Neural cell (in vitro differentiated cells): ENCODE measurements at regions not wholly inside any gene's neighbourhood (a gene's known extent, or its start where the extent isn't known, plus 50 kb on each side); places are given as distances from the start of the nearest gene placed in this dataset.

ENCODE experiments used
- H2AFZ ChIP-seq: fragments of 200-600, 300-800 bp; sonication (generic), shearing (Covaris generic); 2 replicates; pipeline ENCODE4 v1.6.0; 2014; ENCODE audit warnings: low read depth, mild to moderate bottlenecking, antibody characterized with exemption, low read length, moderate library complexity
- H3F3A ChIP-seq: fragments of 200-600 bp; shearing (Covaris generic); 2 replicates; pipeline ENCODE4 v1.6.1; 2016; ENCODE audit warnings: mild to moderate bottlenecking, moderate library complexity, mixed read lengths, antibody characterized with exemption, low read length; ENCODE audit not compliant: insufficient read depth, poor library complexity, severe bottlenecking
- H3K27ac ChIP-seq: fragments of 200-600, 300-800 bp; sonication (generic), shearing (Covaris generic); 2 replicates; pipeline ENCODE4 v1.5.1; 2014; ENCODE audit warnings: mild to moderate bottlenecking, low read length, moderate library complexity
- H3K27me3 ChIP-seq: fragments of 300-800, 200-600 bp; sonication (generic), shearing (Covaris generic); 2 replicates; pipeline ENCODE4 v1.6.0; 2014; ENCODE audit warnings: mild to moderate bottlenecking, low read depth, low read length, moderate library complexity; ENCODE audit not compliant: insufficient read depth
- H3K36me3 ChIP-seq: fragments of 300-800, 200-600 bp; sonication (generic), shearing (Covaris generic); 2 replicates; pipeline ENCODE4 v1.5.1; 2014; ENCODE audit warnings: mild to moderate bottlenecking, antibody characterized with exemption, low read length, moderate library complexity; ENCODE audit not compliant: insufficient read depth
- H3K4me2 ChIP-seq: fragments of 300-800, 200-600 bp; sonication (generic), shearing (Covaris generic); 2 replicates; pipeline ENCODE4 v1.6.0; 2014; ENCODE audit warnings: mild to moderate bottlenecking, low read length
- H3K4me3 ChIP-seq: fragments of 300-800, 200-600 bp; sonication (generic), shearing (Covaris generic); 2 replicates; pipeline ENCODE4 v1.5.1; 2014; ENCODE audit warnings: mild to moderate bottlenecking, low read length, moderate library complexity
- H3K79me2 ChIP-seq: fragments of 200-600 bp; shearing (Covaris generic); replicated peaks from 2 replicates; pipeline ENCODE4 v1.6.0; 2014; ENCODE audit warnings: mild to moderate bottlenecking, low read length, moderate library complexity; ENCODE audit not compliant: insufficient read depth
- H3K9ac ChIP-seq: fragments of 300-800, 200-600 bp; sonication (generic), shearing (Covaris generic); 2 replicates; pipeline ENCODE4 v1.6.1; 2016; ENCODE audit warnings: mild to moderate bottlenecking, low read length, mixed read lengths
- H3K9me2 ChIP-seq: fragments of 200-600 bp; shearing (Covaris generic); 2 replicates; pipeline ENCODE4 v1.6.1; 2016; ENCODE audit warnings: mild to moderate bottlenecking, low read length, mixed read lengths; ENCODE audit not compliant: insufficient read depth
- H3K9me3 ChIP-seq: fragments of 200-600, 300-800 bp; sonication (generic), shearing (Covaris generic); 2 replicates; pipeline ENCODE4 v1.6.1; 2016; ENCODE audit warnings: mild to moderate bottlenecking, mixed run types, low read length, moderate library complexity, mixed read lengths
- H4K20me1 ChIP-seq: fragments of 200-600 bp; shearing (Covaris generic); 2 replicates; pipeline ENCODE4 v1.6.1; 2016; ENCODE audit warnings: mild to moderate bottlenecking, mixed run types; ENCODE audit not compliant: insufficient read depth
- EP300 ChIP-seq: fragments of 450-650 bp; conservative IDR thresholded peaks from 2 replicates; pipeline ENCODE4 v1.6.1; 2014; ENCODE audit warnings: antibody characterized with exemption, mild to moderate bottlenecking, moderate library complexity; ENCODE audit not compliant: poor library complexity, severe bottlenecking
- EZH2 ChIP-seq: fragments of 200-600, 300-800 bp; shearing (Covaris generic), sonication (generic); IDR thresholded peaks from 2 replicates; pipeline ENCODE4 v1.6.1; 2014; ENCODE audit warnings: antibody characterized with exemption, low read length, borderline replicate concordance, mild to moderate bottlenecking; ENCODE audit not compliant: insufficient read depth, poor library complexity, severe bottlenecking
- MXI1 ChIP-seq: fragments of 450-650 bp; conservative IDR thresholded peaks from 2 replicates; pipeline ENCODE4 v1.6.1; 2014; ENCODE audit warnings: antibody characterized with exemption, mild to moderate bottlenecking; ENCODE audit not compliant: poor library complexity, severe bottlenecking
- POLR2AphosphoS5 ChIP-seq: IDR thresholded peaks from 2 replicates; pipeline ENCODE4 v1.6.1; 2012
- RAD21 ChIP-seq: fragments of 450-650 bp; conservative IDR thresholded peaks from 2 replicates; pipeline ENCODE4 v1.6.1; 2014; ENCODE audit warnings: antibody characterized with exemption, mild to moderate bottlenecking, moderate library complexity
- SMC3 ChIP-seq: fragments of 450-650 bp; conservative IDR thresholded peaks from 2 replicates; pipeline ENCODE4 v1.6.1; 2014; ENCODE audit warnings: antibody characterized with exemption, mild to moderate bottlenecking, moderate library complexity; ENCODE audit not compliant: poor library complexity
- TAF1 ChIP-seq: IDR thresholded peaks from 2 replicates; pipeline ENCODE4 v1.6.1; 2012; ENCODE audit warnings: low read depth
- TF ChIP-seq, protein P1 (sequence below): fragments of 450-650 bp; IDR thresholded peaks from 2 replicates; pipeline ENCODE4 v1.5.1; 2014; ENCODE audit warnings: antibody characterized with exemption, mild to moderate bottlenecking, moderate library complexity; ENCODE audit not compliant: poor library complexity, severe bottlenecking
- TF ChIP-seq, protein P2 (sequence below): IDR thresholded peaks from 2 replicates; pipeline ENCODE4 v1.6.1; 2012; ENCODE audit warnings: borderline replicate concordance

DNA sequence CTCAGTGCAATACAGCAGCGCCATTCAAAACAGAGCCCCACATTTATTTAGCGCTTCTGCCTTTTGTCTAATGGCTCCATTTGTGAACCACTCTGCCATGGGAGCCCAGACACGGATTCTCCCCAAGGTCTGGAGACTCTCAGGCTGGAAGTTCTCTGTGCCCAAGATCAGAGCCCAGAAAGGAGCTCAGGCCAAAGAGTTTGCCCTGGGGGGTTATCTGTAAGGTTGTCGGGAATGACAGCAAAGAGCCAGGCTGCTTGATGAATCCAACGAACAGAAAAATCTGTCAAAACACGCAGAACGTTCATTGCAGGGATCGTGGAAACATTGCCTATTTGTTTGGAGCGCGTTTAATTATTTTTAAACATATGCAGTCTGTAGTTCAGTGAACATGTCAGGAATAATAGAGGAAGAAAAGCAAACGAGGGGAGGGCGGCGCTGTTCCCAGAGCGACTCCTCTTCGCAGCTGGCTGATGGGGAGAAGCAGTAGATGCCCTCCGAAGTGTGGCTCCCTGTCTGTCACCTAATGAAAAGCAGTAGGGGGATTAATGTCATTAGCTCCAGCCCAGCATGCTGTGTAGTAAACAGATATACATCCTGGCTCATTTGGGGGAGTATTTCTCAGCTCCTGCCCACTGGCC, 464.9 kb upstream of the MPDZ start:
- H3K27ac ChIP-seq = no peak overlapping the region
- no peaks in the 10 kb centered on the region for H3F3A ChIP-seq
- H3K36me3 ChIP-seq = no peaks in the 10 kb centered on the region
- H3K79me2 ChIP-seq = no peaks in the 10 kb centered on the region
- no peak overlapping the region for H3K4me3 ChIP-seq
- H3K27me3 ChIP-seq = no peaks in the 10 kb centered on the region
- H3K9ac ChIP-seq = no peak overlapping the region
- no peaks in the 10 kb centered on the region for H4K20me1 ChIP-seq
- H2AFZ ChIP-seq = no peak overlapping the region
- TF ChIP-seq POLR2AphosphoS5 (peak; percentile 56), EP300 (no peak)
- no peaks in the 10 kb centered on the region for H3K9me3 ChIP-seq
- no peaks in the 10 kb centered on the region for H3K9me2 ChIP-seq
- no peak overlapping the region for H3K4me2 ChIP-seq

DNA sequence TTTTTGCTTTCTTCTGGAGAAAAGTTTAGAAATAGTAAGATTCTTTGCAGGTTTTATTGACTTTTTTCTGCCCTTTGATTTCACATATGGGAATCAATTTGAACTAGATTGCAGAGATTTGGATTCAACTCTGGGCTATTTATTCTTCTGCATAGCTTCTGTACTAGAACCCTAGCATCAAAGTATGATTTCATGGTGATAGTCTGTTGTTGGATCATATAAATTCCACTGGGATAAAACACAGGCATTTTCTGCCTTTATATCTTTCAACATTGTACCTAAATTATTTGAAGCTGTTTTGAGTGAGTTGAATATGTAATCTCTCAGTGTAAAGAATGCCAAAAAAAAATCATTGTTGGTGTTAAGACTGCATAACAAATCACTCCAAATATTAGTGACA, 458.4 kb upstream of the MPDZ start:
- Histone ChIP-seq H3K4me3 (no peak overlapping the region), H3K79me2 (no peaks in the 10 kb centered on the region), H3K9me2 (no peaks in the 10 kb centered on the region), H3K9me3 (no peaks in the 10 kb centered on the region), H4K20me1 (no peaks in the 10 kb centered on the region), H3K36me3 (no peaks in the 10 kb centered on the region), H3K4me2 (no peak overlapping the region), H3K27ac (no peak overlapping the region), H3F3A (no peaks in the 10 kb centered on the region), H3K9ac (no peak overlapping the region), H2AFZ (no peak overlapping the region), H3K27me3 (no peaks in the 10 kb centered on the region)
- TF ChIP-seq SMC3 = no peak
- TF ChIP-seq EP300 = no peak
- TF ChIP-seq, protein P1, sequence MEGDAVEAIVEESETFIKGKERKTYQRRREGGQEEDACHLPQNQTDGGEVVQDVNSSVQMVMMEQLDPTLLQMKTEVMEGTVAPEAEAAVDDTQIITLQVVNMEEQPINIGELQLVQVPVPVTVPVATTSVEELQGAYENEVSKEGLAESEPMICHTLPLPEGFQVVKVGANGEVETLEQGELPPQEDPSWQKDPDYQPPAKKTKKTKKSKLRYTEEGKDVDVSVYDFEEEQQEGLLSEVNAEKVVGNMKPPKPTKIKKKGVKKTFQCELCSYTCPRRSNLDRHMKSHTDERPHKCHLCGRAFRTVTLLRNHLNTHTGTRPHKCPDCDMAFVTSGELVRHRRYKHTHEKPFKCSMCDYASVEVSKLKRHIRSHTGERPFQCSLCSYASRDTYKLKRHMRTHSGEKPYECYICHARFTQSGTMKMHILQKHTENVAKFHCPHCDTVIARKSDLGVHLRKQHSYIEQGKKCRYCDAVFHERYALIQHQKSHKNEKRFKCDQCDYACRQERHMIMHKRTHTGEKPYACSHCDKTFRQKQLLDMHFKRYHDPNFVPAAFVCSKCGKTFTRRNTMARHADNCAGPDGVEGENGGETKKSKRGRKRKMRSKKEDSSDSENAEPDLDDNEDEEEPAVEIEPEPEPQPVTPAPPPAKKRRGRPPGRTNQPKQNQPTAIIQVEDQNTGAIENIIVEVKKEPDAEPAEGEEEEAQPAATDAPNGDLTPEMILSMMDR = no peak
- TF ChIP-seq RAD21 = no peak
- TF ChIP-seq POLR2AphosphoS5 = no peak
- TF ChIP-seq, protein P2, sequence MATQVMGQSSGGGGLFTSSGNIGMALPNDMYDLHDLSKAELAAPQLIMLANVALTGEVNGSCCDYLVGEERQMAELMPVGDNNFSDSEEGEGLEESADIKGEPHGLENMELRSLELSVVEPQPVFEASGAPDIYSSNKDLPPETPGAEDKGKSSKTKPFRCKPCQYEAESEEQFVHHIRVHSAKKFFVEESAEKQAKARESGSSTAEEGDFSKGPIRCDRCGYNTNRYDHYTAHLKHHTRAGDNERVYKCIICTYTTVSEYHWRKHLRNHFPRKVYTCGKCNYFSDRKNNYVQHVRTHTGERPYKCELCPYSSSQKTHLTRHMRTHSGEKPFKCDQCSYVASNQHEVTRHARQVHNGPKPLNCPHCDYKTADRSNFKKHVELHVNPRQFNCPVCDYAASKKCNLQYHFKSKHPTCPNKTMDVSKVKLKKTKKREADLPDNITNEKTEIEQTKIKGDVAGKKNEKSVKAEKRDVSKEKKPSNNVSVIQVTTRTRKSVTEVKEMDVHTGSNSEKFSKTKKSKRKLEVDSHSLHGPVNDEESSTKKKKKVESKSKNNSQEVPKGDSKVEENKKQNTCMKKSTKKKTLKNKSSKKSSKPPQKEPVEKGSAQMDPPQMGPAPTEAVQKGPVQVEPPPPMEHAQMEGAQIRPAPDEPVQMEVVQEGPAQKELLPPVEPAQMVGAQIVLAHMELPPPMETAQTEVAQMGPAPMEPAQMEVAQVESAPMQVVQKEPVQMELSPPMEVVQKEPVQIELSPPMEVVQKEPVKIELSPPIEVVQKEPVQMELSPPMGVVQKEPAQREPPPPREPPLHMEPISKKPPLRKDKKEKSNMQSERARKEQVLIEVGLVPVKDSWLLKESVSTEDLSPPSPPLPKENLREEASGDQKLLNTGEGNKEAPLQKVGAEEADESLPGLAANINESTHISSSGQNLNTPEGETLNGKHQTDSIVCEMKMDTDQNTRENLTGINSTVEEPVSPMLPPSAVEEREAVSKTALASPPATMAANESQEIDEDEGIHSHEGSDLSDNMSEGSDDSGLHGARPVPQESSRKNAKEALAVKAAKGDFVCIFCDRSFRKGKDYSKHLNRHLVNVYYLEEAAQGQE = no peak
- TF ChIP-seq EZH2 = no peak
- no peak for TF ChIP-seq MXI1
- TF ChIP-seq TAF1 = no peak

DNA sequence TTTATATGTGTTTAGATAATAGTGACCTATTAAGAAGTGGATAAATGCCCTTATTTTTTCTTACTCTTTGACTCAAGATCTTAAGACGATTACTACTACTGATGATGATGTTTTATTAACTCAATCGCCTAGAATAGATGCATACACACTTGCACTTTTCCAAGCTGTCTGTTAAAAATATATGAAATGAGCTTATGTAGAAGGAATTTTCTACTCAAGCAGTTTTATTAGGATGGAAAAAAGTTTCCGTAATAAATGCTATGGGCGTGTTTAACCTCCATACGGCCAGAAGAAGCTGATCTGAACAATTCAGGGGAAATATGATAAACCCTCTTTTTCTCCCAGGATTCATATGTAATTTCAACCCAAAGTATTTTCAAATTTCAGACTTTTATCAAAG, 455.7 kb upstream of the MPDZ start:
- H3K4me3 ChIP-seq = no peak overlapping the region
- H3K4me2 ChIP-seq = no peak overlapping the region

More for the DNA sequence above, 455.7 kb upstream of the MPDZ start:
- Histone ChIP-seq H4K20me1 (no peaks in the 10 kb centered on the region), H3K36me3 (no peaks in the 10 kb centered on the region), H3K9ac (no peak overlapping the region), H3K27me3 (no peaks in the 10 kb centered on the region), H3K27ac (no peak overlapping the region), H3K79me2 (no peaks in the 10 kb centered on the region), H3F3A (no peaks in the 10 kb centered on the region), H3K9me3 (no peaks in the 10 kb centered on the region), H2AFZ (no peak overlapping the region), H3K9me2 (no peaks in the 10 kb centered on the region)
- no peak for TF ChIP-seq RAD21
- TF ChIP-seq, protein P1 = no peak
- TF ChIP-seq EP300 = no peak
- no peak for TF ChIP-seq SMC3
- no peak for TF ChIP-seq TAF1
- TF ChIP-seq POLR2AphosphoS5 = no peak
- no peak for TF ChIP-seq MXI1
- TF ChIP-seq, protein P2 = no peak
